ENCODE measurements at regions not wholly inside any gene's neighbourhood (a gene's known extent, or its start where the extent isn't known, plus 50 kb on each side); places are given as distances from the start of the nearest gene placed in this dataset.

GRCh38 chr2:236938126-236938525 is 147.6 kb upstream of the COPS8 start:
- TF ChIP-seq CTCF (IDR thresholded peaks at IDR 0.05) (no peak), POLR2A (IDR thresholded peaks at IDR 0.05) (no peak)

All from ovary (tissue), 3 donors.